GM04504 (cell line): ENCODE measurements at regions not wholly inside any gene's neighbourhood (a gene's known extent, or its start where the extent isn't known, plus 50 kb on each side); places are given as distances from the start of the nearest gene placed in this dataset.
"Not testable (repeated sequence)": the region's sequence is repeated elsewhere in the genome, so short reads cannot be mapped to it uniquely, and the experiment has no call there.

ENCODE experiments used
- DNase-seq: peaks from one replicate; pipeline ENCODE4 v3.0.0-alpha.2; 2012; ENCODE audit warnings: low read depth

DNA sequence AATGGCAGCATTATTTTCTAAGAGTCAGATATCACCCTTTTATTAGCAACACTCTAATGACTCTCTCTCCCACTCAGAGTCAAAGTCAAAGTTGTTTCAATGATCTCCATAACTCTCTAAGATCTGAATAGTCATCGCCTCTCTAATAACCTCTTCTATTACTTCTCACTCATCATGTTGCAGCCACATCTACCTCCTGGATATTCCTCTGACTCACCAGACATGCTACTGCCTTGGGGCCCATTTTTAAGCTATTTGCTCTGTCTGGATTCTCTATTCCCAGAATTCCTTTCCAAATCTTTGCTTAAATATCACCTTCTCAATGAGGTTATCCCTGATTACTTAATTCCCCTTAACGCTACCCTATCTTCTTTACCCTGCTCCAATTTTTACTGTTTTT lies 391.8 kb upstream of the MAGEB16 start:
- DNase-seq: no peak

DNA sequence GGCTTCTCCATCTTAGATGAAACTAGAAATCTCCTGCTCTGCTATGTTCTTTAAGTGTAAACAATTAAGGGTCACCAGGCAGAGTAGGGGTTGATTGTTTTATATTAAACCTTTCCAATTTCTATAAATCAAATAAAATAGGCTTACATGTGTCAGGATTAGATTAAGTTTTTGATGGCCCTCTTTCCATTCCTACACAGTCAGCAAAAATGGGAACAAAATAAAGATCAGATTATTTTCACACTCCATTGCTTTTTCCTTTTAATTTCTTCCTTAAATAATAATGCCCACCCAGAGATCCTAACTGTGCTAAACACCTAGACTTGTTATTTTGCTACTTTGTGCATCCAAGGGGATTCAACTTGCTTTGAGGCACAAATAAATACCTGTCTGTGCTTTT lies 381.4 kb upstream of the MAGEB16 start:
- DNase-seq: no peak

DNA sequence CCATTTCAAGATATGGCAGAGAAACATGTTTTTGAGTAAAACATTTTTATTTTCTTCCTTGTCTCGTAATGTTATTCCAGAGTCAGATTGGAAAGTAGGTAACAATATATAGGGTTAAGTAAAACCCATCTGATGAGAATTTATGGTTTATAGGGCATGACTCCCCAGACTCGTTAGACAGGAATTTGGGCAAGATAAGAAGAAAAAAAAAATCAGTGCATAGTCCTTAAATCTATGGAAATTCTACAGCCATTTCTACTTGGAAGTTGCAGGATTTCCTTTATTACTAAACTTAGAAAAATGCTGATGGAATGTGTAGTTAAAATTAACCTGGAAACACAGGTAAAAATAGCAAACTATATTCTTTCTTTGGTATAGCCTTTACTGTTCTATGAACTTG lies 366.1 kb upstream of the MAGEB16 start:
- no peak for DNase-seq

DNA sequence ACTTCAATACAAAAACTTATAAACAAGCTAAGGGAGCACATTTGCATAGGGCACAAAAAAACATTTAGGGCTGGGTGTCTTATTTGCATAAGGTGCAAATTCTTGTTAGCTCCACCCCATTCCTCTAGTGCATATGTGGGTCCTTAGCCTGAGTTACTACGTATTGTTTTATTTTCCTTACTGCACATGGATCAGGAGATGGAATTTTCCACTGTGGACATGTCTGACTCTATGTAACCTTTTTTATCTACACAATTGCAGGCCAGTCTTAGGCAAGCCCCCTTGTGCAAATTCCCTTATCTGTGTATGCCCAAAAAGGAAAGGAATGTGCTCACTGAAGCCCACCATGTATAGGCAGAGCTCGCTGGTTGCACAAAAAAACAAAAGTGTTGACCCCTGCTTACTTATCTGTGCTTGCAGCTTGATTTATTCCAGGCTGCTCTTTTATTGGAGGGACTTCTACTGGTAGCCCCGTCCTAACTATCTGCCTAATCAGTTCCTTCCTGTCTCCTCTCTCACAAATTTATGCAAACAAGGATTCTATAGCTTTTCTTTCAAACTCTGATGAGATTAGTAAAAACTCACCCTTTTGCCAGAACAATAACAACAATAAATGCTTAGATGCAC lies 359.0 kb upstream of the MAGEB16 start:
- DNase-seq: no peak

- DNase-seq: no peak
Observed at GRCh38 chrX:35439692-35440091, 358.4 kb upstream of the MAGEB16 start.

GRCh38 chrX:35442421-35442820 lies 355.7 kb upstream of the MAGEB16 start:
- DNase-seq: no peak

DNA sequence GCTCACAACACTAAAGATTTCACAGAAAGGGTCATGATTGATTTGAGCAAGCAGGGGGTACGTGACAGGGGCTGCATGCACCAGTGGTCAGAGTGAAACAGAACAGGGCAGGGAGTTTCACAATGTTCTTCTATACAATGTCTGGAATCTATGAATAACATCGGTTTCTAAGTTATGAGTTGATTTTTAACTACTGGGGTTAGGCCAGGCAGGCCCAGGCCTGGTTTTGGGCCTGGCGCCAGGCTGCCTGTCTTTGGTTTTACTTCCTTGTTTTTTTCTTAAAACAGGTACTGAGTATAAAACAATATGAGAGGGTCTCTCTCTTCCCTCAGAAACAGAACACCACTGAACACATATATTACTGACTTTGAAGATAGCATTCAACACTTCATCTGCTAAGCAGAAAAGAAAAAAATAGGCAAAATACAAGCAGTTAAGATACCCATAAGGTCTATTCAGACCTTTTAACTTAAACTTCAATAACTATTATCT lies 355.0 kb upstream of the MAGEB16 start:
- not testable (repeated sequence) for DNase-seq

- DNase-seq: no peak
Observed at GRCh38 chrX:35444671-35445355, 353.3 kb upstream of the MAGEB16 start.

DNA sequence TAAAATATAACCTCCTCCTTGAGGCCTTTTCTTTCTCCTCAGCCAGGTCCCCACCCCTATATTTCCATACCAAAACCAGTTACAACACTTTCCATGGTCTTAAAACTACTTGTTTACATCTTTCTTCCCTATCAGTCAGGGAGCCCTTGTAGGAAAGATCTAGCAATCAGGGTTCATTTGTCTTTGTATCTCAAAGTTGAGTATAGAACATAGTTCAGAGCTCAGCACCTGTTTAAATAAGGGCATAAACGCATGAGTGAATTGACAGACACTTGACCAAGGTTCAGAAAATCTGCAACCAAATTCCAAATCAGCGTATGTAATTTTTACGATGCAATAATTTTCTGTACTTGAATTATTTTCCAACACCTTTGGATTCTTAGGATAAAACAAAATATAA lies 352.2 kb upstream of the MAGEB16 start:
- no peak for DNase-seq

DNA sequence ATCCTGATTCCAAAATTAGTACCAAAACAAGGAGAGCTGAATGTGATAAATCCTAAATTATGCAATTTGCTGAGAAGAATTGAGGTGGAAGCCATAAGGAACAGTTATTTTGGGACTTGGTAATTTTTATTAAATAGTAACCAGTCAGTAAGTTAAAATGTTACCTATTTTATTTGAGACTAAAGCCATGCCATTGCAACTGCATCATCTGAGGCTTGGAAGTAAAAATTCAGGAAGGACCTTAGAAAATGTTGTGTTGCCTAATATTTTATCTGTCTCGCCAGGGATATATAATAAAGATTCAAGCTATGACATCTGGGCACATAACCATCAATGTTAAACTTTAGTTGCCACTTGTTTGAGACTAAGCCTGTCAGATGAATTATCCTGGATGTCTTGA lies 341.3 kb upstream of the MAGEB16 start:
- DNase-seq: no peak

DNA sequence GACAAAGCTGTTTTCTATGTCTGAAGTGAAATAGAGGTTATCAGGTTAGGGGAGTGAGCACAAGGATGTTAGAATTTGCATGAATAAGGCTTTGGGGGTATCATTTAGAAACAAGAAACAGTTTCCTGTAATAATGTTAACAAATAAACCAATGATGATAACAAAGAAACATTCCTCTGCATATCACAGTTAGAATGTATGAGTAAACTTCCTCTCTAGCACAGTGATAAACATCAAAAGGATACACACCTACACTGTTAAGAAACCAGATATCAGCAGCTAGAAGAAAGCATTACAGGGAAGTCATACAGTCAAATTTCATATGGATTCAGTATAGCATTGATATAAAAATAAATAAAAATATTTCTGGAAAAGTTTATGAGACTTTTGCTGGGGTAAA lies 340.0 kb upstream of the MAGEB16 start:
- DNase-seq: no peak

DNA sequence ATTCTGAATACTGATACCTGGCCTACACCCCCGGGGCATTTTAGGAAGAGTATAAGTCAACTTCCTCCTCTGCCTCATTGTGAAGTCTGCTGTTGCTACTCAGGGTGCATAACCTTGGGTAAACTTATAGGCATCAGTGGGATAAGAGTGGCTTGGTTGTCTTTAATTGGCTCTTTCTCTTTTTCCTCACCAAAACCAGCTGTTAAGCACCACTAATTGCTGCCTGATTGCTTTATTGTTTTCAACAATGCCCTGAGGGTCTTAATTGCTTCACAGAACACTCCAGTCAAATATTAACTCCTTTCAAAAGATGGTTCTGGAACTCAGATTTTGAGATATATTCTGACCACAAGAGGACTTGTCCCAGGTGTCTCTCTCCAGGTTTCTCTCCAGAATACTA lies 337.0 kb upstream of the MAGEB16 start:
- DNase-seq: no peak

- not testable (repeated sequence) for DNase-seq
Observed at GRCh38 chrX:35496671-35497070, 301.5 kb upstream of the MAGEB16 start.

GRCh38 chrX:35497453-35497852 lies 300.7 kb upstream of the MAGEB16 start:
- not testable (repeated sequence) for DNase-seq

- DNase-seq: no peak
Observed at GRCh38 chrX:35499071-35499862, 298.9 kb upstream of the MAGEB16 start.

DNA sequence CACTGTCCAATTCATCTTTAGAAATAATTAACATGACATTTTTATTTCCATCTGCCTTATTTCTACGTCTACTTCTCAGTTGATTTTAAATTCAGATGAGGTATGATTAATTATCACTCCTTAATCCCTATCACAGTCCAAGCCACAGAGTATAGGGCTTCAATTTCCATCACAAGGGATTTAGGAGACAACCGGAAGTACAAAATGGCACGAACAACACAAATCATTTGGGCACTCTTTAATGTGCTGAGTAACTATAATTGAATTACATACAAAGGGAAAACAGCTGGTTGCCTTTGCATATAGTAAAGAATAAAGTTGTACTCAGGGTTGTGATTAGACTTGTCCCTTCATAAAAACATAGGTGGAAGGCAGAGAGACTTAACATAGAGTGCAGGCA lies 290.4 kb upstream of the MAGEB16 start:
- no peak for DNase-seq

GRCh38 chrX:35548003-35548402 lies 250.1 kb upstream of the MAGEB16 start:
- DNase-seq: not testable (repeated sequence)

DNA sequence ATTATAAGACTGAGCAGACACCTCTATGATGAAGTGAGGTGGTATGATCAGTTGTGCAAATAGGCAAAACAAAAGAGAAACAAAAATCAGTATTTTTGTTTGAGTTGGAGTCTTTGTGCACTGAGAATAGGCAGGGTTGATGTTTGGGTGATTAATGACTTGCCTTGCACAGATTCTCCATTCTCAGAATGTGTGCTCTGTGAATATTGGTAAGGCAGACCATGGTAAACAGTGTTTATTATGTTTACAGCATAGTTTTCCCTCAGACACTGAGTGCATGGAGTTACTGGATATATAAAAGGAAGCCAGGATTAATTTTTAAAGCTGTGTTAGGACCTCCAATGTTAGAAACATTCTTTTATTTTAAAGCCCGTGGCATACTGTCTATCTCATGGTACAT lies 240.2 kb upstream of the MAGEB16 start:
- no peak for DNase-seq

GRCh38 chrX:35561985-35562384 lies 236.2 kb upstream of the MAGEB16 start:
- DNase-seq: no peak

- DNase-seq: no peak
Observed at GRCh38 chrX:35562395-35562794, 235.7 kb upstream of the MAGEB16 start.

- DNase-seq: no peak
Observed at GRCh38 chrX:35590210-35590609, 207.9 kb upstream of the MAGEB16 start.

- DNase-seq: not testable (repeated sequence)
Observed at GRCh38 chrX:35611562-35611961, 186.6 kb upstream of the MAGEB16 start.

GRCh38 chrX:35617836-35618235 lies 180.3 kb upstream of the MAGEB16 start:
- DNase-seq: no peak
